GM18517 (cell line): ENCODE measurements at regions not wholly inside any gene's neighbourhood (a gene's known extent, or its start where the extent isn't known, plus 50 kb on each side); places are given as distances from the start of the nearest gene placed in this dataset.
"Not testable (repeated sequence)": the region's sequence is repeated elsewhere in the genome, so short reads cannot be mapped to it uniquely, and the experiment has no call there.

Experiments
- ATAC-seq: cut with Tn5 transposase; IDR thresholded peaks from one replicate; pipeline ENCODE4 v1.9.1; 2021; ENCODE audit warnings: mild to moderate bottlenecking, moderate library complexity; ENCODE audit not compliant: unreplicated experiment

DNA sequence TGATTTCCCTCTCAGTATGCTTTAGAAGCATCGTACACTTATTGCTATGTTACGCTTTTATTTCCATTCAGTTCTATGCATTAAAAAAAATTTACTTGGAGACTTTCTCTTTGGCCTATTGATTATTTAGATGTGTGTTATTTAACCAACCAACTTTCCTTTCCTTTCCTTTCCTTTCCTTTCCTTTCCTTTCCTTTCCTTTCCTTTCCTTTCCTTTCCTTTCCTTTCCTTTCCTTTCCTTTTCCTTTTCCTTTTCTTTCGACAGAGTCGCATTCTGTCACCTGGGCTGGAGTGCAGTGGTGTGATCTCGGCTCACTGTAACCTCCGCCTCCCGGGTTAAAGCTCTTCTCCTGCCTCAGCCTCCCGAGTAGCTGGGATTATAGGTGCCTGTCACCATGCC is 502.7 kb upstream of the LARGE1 start:
- not testable (repeated sequence) for ATAC-seq

DNA sequence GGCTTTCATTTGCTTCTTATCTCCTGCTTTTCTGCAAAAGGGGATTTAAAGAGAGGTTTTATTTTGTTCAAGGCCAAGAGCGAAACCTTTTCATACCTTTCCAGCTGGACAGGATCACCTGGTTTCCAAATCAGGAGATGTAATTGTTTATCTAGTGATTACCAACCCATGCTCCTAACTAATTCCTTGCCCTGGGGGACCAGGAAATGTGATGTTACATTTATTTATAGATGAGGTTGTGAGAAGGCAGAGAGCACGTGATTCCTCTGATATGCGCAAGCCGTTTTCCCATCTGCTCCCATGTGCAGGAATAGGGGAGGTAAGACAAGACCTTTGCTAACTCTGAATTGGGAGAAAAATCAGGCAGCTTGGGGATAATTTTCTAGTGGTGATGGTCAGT is 507.2 kb upstream of the LARGE1 start:
- no peak for ATAC-seq

DNA sequence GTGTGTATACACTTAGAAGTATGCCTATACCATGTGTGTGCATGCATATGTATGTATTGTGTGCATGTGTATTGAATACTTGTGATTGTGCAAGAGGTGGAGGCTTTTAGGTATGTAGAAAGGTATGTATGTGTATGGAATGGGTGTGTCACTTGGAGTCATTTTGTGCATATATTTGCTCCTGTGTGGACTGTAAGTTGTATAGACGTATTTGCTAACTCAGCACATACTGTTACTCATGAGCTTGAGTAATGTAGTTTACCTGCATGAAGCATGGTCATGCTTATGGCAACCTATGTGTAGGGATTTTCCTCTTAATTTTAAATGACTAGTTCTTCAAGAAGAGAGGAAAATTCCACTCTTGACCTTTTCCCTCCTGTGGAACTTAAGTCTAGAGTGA is 507.6 kb upstream of the LARGE1 start:
- ATAC-seq: no peak

DNA sequence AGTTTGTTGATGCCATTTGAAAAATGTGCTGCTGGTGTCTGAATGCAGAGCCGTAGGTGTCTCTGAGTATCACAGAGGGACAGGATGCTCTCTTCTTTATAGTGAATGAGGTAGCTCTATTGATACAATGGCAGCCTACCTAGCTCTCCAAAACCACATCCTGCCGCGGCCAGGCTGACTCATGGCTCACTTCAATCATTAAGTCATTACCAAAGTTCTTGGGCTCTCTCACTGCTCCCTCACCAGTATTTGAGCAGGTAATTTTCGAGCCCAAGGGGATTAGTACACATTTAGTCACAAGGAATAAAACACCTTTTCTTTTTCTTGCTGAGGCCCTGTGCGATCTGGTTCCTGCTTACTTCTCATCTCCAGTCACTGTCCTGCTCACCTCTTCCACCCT is 509.0 kb upstream of the LARGE1 start:
- ATAC-seq: no peak

DNA sequence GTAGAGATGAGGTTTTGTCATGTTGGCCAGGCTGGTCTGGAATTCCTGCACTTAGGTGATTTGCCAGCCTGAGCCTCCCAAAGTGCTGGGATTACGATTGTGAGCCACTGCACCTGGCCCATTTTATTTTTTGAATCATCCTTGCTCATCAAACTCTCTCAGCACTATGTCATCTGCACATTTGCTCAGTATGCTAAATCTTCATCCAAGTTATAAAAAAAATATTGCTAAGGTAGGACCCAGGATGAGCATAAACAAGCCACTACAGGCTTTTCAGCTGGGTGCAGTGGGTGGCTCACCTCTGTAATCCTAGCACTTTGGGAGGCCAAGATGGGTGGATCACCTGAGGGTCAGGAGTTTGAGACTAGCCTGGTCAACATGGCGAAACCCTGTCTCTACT is 510.1 kb upstream of the LARGE1 start:
- ATAC-seq: no peak

DNA sequence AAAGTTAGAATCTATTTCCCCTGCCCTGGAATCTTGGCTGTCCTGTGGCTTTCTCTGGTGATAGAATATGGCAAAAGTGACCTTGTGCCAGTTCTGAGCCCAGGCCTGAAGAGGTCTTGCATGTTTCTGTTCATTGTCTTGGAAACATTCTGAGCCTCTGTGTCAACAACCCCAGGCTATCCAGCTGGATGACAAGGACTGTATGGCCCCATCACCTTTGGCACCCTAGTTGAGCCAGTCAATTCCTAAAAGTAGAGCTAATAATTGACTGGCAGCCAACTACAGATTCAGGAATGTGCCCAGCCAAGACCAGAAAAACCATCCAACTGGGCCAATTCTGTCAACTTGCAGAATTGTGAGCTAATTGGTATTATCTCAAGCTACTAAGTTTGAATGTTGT is 514.1 kb upstream of the LARGE1 start:
- ATAC-seq: no peak

DNA sequence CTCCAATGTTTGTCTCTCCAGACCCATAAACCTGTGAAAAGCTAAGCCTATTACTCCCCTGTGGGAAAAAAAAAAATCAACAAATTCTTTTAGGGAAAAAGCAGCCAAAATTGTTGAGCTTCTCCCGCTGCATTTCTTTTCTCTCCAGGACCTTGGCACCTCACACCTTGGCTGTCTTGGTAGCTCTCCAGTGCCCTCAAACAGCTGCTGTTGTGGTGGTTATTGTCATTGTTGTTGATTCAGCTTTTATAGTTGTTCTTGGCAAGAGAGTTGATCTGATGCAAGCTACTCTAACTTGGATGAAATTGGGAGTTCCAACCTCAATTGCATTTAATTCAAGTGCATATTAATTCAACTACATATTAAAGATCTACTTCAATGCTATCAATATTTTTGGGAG is 516.9 kb upstream of the LARGE1 start:
- ATAC-seq: no peak

DNA sequence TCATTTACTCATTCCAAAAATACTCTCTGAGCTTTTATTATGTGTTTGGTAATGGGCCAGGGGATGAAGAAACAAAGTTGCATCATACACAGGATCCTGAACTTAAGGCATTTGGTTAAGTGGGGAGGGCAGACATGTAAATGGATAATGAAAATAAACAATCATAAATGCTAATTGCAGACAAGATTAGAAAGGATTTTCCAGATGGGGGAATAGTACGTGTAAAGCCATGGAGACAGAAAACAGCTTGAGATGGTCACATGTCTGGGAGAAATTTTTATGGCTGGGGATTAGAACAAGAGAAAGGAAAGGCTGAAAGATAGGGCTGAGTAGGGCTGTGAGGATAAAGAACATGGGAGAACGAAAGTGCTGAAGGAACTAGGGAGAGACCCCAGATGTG is 534.3 kb upstream of the LARGE1 start:
- ATAC-seq: no peak

DNA sequence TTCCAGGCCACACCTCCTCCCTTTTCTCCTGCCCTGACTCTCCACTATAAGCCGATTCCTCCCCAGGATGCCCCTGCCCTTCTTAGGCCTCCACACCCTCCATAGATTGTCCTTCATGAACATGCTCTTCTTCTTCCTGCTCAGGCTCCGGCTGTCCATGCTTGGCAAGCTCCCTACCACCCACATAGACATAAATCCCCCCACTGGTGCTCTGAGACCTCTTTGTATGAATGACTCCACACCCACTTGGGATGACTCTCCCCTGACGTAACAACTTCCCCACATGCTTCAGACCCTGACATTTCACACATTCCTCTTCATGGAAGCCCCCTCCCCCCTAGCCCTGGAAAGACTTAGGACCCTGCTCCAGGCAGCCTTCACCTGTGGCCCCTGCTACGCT is 542.5 kb upstream of the LARGE1 start:
- no peak for ATAC-seq

DNA sequence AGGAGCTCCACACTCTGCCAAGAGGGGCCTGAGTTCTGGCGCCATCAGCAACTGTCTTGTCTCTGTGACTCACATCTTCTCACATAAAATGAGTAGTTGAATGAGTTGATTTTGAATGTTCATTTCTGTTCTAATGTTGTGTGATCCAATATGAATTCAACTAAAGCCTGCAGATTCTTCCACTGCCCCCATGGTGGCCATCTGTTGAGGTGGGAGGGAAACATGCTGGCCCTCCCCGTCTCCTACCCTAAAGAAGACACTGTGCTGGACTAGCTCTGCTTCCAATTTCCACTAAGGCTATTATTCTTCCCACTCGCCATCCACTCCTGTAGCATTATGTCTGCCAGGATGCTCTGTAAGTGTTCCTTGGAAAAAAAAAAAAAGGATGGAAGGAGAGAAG is 555.6 kb upstream of the LARGE1 start:
- no peak for ATAC-seq

DNA sequence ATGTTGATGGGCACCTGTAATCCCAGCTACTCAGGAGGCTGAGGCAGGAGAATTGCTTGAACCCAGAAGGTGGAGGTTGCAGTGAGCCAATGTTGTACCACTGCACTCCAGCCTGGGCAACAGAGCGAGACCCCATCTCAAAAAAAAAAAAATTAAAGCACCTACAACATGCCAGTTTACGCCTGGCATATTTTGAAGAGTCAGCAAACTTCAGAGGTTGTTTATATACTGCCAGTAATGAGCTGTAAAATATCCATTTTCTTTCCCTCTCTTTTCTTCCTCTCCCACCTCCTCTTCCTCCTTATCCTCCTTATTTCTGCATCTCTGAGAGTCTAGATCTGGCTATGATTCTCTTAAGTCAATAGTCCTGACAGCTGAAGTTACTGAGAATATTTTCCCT is 556.5 kb upstream of the LARGE1 start:
- ATAC-seq: no peak

DNA sequence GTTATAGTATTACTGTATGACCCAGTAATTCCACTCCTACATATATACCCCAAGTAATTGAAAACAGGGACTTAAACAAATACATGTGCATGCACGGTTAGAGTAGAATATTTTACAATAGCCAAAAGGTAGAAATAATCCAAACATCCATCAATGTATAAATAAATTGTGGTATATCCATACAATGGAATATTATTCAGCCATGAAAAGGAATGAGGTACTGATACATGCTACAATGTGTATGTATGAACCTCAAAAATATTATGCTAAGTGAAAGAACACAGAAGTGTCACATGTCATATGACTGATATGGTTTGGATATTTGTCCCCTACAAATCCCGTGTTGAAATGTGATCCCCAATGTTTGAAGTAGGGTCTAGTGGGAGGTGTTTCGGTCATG is 560.8 kb upstream of the LARGE1 start:
- ATAC-seq: no peak

DNA sequence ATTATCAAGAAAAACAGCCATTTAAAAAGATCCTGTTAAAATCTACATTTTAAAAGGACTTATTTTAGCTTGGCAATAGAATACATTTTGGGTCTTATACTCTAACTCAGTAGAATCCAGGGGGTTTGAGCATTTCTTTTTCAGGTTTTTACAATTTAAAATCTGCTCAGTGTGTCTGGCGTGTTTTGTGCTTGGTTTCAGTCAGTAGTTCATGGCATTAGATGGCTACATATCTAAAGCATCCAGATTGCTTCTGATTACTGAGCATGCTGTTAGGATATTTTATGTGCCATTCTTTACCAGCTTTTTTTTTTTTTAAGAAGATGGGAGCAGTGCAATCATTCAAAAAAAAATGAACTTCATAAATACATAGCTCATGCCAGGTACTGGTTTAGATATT is 566.1 kb upstream of the LARGE1 start:
- ATAC-seq: no peak

DNA sequence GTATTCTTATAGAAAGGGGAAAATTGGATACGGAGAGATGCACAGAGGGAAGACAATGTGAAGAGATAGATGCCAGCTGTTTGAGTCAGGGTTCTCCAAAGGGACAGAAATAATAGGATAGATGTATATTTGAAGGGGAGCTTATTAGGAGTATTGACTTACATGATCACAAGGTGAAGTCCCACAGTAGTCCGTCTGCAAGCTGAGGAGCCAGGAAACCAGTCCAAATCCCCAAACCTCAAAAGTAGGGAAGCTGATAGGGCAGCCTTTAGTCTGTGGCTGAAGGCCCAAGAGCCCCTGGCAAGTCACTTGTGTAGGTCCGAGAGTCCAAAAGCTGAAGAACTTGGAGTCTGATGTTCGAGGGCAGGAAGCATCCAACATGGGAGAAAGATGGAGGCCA is 569.6 kb upstream of the LARGE1 start:
- no peak for ATAC-seq

DNA sequence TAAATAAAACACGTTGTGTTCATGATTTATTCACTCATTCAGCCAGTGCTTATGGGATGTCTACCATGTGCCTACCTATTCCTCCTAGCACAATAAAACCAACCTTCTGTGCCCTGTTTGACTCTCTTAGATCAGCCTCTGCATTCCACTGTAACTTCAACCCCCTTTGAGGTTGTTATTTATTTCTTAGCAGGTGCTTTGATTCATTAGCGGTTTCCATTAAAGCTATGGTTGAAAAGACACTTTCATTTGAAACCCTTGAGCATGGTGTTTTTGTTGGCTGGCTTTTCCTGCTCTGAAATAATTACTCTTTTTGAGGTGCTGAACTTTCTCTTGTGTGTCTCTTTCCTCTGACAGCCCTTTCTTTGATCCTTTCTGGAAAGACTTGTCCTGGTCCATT is 570.6 kb upstream of the LARGE1 start:
- no peak for ATAC-seq

DNA sequence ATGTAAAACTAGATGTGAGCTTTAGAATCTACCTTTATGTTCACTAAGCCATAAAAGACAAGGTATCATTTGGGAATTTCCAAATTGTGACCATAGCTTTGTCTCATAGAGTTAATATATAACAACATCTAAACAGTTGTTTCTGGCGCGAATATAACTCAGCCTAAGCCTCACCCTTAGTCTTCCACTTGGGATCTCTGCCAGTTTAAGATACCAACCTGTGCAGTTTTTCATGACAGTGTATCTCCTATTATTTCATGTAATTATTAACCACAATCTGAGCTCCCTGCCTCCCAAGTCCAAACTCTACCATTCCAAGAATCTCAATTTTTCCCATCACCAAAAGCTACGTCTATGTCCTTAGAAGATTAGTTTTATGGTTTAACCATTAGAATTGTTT is 572.5 kb upstream of the ISX start:
- ATAC-seq: no peak

DNA sequence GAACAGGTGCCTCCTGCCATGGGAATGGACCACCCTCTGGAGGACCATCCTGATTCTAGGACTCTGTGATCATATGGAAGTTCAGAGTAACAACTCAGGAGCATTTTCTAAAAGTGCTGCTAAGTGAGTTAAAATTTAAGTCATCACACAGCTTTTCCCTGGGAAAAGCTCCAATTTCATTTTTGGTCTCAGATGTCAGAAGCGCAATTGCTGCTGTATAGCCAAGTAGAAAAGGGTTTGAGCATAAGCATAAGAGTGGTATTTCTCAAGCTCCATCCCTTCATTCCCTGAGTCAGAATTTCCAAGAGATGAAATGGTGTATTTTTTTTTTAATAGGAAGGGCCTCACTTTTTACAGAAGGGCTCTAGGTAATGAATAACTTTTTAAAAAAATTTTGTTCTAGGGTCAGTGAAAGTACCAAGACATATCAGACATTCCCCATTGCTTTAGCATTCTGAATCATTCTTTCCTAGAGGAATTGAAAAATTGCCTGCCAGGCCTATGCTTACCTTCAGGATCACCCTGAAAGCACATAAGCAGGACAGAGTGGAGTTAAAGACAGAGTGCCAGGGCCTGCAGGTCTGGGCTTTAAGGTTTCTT is 564.5 kb upstream of the ISX start:
- ATAC-seq: no peak

DNA sequence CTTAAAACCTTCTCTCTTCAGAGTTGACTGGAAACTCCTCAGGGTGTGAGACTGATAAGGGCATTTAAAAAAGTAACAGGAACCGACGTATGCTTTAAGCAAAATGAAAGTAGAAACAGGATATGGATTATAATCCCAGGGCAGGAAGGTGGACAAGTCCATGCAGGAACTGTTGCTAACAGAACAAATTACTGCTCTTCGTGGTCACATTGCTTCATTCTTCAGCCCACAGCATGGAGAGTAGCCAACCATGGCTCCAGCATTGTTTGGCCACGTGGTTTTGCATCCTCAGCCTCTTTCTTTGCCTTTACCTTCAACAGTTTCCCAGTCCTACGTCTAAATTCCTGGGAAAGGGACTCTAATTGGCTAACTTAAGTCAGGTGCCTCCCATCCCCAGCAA is 563.1 kb upstream of the ISX start:
- no peak for ATAC-seq

DNA sequence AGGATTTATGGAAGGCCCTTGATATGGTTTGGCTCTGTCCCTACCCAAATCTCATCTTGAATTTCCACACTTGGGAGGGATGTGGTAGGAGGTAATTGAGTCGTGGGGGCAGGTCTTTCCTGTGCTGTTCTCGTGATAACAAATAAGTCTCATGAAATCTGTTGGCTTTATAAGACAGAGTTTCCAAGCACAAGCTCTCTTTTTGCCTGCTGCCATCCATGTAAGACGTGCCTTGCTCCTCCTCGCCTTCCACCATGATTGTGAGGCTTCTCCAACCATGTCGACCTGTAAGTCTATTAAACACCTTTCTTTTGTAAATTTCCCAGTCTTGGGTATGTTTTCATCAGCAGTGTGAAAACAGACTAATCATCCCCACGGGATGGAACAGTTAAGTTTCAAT is 557.2 kb upstream of the ISX start:
- ATAC-seq: no peak

DNA sequence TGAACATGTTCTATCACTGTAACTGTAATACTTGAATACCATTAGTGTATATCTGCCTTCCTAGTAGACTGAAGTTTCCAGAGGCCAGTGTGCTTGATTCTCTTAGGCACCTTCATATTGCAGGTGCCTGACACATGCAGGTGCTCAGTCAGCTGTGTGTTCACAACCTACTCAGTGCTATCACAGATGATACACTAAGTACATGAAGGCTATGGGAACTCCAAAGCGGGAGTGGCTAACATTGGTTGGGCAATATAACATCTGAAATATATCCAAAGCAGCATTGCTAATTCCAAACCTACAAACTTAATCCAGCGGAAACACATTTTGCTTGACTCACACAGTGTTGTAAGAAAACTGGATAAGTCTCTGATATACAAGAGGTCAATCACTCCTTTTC is 539.3 kb upstream of the ISX start:
- no peak for ATAC-seq

DNA sequence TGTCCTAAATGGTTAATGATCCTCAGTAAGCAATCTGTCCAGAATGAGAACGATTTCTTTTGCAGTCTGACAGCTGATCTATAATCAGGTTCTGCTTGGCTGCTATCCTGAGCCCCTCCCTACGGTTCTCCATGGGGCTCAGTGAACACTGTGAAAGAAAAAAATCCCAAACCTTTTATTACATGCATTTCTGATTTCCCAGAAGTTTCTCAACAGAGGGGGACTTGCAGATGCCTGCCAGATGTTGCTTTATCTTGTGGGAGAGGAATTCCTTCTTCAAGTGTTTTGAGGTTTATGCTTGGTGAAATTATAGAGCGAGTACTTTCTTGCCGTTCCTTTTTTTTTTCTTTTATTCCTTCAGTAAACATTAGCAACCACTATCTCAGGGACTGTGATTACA is 531.9 kb upstream of the ISX start:
- ATAC-seq: no peak

DNA sequence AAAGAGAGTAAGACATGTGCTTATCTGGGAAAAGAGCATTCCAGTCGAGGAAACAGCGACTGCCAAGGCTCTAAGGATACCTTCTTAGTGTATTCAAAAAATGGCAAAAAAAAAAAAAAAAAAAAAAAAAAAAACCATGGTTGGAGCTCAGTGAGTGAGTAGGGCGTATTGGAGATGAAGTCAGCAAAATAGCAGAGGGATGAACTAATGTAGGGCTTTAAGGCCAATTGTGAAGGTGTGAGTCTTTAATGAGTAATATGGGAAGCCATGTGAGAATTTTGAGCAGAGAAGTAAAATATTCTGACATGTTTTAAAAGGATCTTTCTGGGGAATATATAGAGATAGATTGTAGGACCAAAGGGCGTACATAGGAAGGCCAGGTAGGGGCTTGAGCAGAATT is 498.6 kb upstream of the ISX start:
- ATAC-seq: no peak

DNA sequence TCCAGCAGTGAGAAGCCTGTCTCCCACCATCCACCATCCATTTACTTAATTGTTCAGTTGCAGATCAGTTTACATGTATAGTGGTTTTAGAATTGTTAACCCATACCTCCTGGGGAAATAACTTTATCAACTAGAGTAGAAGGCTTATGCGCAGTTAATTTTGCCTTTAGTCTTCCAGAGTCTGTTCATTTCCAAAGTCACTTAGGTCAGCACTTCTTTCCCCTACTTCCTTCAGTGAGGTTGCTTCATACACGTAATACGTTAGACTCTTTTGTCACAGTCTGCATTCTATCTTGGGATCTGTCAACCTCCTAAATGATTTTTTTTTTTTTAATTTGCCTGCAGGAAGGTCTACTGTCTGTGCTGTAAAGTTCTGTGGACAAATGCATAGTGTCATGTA is 495.6 kb upstream of the ISX start:
- no peak for ATAC-seq

DNA sequence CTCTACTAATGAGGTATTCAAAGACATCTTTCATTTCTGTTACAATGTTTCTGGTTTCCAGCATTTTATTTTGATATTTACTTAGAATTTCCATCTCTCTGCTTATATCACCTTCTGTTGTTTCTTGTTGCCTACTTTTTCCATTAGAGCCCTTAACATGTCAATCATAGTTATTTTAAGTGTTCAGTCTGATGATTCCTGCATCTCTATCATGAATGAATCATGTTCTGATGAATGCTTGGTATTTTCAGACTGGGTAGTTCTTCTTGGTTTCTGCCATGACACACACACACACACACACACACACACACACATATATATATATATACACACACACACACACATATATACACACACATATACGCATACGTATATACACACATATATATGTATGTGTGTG is 486.4 kb upstream of the ISX start:
- no peak for ATAC-seq
